ENCODE measurements at regions not wholly inside any gene's neighbourhood (a gene's known extent, or its start where the extent isn't known, plus 50 kb on each side); places are given as distances from the start of the nearest gene placed in this dataset.
"Not testable (repeated sequence)": the region's sequence is repeated elsewhere in the genome, so short reads cannot be mapped to it uniquely, and the experiment has no call there.

DNA sequence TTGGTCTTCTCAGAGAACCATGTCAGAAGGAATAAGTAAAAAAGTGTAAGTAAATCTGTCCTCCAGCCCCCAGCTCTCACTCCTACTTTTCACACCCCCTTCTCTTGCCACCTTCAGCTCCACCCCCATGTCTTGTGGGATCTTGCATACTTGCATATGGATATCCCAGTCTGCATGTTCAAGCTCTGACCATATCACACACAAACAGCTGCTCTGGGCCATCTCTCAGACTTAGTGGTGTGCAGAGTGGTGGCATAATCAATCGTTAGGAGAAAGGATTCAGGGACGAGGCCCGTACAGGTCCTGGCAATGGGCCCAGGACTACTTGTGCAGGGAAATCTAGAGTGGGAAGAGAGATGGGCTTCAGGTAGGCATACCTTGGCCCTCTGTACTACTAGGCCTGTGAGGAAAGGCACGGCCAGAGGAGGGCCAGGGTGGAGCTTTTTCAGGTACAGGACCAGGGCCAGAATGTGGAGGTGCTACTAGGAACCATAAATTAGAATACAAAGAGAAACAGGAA is 112.0 kb upstream of the SGK1 start:
- no peak for DNase-seq (ENCODE audit: low read depth)

DNA sequence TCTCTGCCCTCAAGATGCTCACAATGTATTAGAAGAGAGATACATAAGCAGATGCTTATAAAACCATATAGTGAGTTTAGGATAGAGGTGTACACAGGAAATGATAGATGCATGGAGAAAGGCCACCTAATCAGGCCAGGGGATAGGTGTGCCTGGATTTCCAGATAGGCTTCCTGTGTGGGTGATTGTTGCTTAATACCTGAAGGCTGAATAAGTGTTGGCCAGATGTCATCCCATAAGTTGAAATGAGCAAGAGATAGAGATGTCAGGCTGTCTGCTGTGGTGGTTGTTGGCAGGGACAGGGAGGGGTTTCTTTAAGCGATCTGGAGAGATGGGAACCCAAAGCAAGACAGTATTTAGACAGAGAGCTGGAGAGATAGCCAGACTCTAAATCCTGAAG is 109.8 kb upstream of the SGK1 start:
- no peak for DNase-seq (ENCODE audit: low read depth)

DNA sequence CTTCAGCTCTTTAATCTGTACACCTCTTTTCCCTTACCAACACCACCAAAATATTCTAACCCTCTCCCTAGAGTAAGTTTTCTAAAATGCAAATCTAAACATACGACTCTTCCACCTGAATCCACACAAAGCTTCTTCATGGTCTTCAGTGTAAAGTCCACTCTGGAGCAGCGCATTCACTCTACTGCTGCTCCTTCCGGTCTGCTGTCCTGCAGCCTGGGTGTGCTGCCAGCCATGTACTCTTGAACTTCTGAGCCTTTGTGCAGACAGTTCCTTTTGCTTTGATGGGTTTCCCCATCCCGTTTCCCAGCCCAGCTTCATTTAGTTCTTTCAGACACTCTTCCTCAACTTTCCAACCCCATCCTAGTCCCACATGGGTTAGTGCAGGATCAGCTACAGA is 108.7 kb upstream of the SGK1 start:
- DNase-seq (ENCODE audit: low read depth): no peak

DNA sequence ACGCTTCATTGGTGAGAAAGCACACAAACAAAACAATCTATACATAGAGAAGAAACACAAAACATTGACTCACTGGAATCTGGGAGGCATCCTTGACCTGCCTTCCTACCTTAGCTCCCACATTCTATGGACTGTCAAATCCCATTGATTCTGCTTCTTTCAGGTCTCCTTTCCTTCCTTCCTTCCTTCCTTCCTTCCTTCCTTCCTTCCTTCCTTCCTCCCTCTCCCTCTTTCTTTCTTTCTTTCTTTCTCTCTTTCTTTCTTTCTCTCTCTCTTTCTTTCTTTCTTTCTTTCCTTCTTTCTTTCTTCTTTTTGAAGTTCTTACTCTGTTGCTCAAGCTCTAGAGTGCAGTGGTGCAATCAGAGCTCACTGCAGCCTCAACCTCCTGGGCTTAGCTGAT is 108.0 kb upstream of the SGK1 start:
- not testable (repeated sequence) for DNase-seq (ENCODE audit: low read depth)

DNA sequence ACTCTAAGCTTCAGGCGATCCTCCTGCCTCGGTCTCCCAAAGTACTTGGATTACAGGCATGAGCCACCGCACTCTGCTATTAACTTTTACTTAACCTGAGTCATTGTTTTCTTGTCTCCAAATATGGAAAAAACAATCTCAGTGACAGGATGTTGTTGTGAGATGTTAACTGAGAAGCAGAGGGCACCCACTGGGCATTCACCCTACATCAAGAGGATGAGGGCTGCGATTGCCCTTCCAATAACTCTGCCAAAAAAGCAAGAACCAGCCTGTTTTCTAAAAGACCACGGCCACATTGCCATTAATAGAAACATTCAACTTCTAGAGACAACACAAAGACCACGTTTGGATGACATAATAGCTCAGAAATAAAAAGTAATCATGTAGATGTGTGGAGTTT is 107.6 kb upstream of the SGK1 start:
- DNase-seq (ENCODE audit: low read depth): no peak

DNA sequence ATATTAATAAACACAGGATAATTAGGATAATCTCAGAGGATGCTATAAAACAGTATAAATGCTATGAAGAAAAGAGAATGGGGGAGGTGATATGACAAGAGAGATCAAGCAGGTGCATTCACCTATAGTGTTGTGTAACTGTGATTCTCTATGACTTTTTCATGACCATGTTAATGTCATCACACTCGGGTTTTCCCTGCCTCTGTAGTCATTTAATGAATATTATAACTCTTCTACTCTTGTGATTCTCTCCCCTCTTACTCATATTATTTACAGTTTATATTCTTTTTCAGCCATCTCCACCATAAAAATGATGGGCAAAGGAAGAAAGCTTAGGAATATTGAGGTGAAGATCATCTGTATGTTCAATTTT is 106.9 kb upstream of the SGK1 start:
- DNase-seq (ENCODE audit: low read depth): no peak

DNA sequence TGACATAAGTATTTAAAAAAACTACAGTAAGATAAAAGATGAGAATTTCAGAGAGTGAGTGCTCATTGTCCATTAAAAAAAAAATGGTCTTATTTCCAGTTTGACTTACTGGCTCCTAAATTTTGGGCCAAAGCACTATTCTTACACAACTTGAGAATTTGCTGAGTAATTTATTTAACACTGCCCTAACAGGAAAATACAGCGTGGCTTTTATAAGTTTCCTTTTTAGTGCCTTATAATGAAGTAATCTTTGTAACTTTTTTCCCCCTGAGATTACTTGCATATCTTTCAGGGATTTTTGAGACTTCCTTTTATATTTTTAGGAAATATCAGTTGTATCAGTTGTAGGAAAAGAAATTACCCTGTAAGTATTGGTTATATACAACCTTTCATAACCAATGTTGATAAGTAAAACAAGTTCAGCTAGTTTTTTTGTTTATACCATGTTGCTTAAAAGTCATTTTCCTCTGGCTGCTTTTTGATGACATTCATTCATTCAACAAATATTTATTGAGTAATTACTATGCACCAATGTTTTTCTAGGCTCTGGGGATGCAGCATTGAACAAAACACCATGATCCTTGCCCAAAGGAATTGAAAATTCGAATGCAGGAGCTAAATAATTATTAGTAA is 106.4 kb upstream of the SGK1 start:
- DNase-seq (ENCODE audit: low read depth): no peak

DNA sequence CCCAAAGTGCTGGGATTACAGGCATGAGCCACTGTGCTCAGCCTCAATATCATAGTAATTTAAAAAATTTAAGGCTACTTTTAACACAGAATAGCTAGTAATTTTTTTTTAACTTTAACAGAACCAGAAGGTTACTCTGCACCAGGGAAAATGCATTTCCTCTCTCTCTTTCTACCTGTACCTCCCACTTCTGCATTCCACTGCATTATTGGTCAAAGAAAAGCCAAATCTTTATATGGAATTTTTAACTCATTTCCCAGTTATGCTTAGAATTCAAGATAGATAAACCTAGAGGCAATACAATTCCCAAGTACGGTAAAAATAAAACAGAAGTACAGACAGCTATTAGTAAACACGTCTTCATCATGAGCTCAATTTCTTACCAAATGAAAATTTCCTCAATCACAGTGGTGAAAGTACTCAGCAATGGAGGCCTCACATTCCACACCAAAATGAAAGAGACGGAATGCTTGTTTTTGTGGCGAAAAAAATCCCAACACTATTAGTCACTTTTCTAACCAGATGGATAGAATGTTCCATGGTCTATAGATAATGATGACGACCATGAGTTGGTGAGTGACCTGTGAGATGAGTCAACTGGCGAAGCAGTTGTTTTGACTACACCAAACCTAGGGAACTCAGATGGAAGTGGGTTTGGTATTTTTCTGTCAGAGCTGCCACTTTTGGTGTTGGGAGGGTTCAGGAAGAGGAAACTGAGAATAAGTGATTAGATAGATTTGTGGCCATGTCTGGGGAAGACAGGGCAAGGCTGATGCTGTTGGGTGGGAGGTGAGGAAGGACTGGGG is 104.7 kb upstream of the SGK1 start:
- DNase-seq (ENCODE audit: low read depth): no peak

DNA sequence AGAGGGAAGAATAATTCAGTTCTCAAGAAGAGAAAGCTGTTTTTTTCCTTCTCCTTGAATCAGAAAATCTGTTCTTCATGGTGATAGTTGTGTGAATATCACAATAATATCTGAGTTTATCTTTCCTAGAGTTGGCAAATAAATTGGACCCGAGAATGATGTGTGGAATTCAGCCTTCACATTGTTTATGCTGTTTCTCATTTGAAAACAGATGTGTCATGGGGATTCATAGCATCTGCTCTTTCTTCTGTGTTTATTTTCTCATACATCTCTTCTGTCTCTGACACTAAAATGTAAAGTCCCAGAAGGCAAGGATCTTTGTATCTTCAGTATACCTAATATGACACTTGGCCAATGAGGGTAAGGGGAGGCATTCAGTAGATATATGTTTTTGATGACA is 103.6 kb upstream of the SGK1 start:
- no peak for DNase-seq (ENCODE audit: low read depth)

DNA sequence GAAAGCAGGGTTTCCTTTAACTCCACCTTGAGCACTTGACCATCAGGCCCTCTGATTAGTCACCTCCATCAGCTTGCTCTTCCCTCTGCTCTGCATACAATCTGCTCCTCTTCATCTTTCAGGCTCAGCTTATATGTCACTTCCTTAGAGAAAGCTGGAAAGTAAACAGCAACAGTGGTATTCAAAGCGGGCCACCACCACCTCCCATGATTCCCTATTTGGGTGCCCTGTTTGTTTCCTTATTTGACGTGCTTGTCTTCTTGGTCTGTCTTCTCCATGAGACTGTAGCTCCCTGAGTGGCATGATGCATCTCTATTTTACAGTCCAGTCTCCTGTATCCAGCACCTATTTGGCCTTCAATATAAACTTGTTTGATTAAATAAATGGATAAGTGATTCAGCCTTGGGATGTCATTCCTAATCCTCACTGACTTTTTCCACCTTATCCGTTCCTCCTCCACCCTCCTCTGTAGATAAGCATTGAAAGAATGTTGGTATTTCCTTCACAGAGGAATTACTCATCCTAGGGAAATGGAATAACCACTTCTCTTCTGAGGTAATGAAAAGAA is 102.8 kb upstream of the SGK1 start:
- no peak for DNase-seq (ENCODE audit: low read depth)

DNA sequence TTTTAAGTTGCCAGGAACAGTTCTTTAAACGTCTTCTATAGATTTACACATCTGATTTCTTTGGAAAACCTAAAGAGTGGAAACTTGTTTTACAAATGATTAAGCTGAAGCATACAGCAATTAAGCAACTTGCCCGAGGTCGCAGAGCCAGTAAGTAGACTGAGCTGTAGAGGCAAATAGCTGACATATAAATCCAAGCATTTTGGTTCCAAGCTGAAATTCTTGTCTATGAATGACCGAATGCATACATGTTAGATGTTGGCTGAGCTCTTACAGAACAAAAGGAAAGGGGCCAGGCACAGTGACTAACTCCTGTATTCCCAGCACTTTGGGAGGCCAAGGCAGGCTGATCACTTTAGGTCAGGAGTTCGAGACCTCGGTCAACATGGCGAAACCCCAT is 101.8 kb upstream of the SGK1 start:
- DNase-seq (ENCODE audit: low read depth): no peak

DNA sequence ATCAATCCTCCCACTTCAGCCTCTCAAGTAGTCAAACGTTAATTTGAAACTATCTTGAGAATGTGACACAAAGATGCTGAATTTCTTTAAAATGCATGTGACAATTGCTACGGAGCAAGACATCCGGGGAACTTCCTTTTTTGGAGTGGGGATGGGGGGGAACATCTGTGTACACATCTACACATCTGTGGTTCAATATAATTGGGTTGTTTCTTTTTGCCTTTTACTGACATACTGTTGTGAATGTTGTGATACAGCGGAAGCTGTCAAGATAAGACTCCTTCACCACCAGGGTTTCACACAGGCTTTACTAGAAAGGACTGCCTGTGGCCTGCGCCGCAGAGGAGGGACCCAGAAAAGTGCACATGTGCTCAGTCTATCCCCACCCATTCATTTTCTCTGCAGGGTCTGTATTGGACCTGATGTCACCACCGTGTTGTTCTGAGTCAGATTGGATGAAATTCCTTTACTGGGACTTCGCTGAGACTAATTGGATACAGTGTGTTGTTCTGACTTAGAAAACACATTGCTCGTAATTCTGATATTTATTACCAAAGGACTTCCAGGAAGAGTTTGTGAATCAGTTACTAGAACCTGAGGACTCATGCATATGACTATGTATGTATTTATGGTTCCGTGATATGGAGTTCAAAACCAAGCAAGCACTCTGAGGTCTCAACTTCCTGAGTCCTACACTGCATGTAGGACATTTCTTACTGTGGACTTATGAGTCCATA is 98.7 kb upstream of the SGK1 start:
- DNase-seq (ENCODE audit: low read depth): no peak

DNA sequence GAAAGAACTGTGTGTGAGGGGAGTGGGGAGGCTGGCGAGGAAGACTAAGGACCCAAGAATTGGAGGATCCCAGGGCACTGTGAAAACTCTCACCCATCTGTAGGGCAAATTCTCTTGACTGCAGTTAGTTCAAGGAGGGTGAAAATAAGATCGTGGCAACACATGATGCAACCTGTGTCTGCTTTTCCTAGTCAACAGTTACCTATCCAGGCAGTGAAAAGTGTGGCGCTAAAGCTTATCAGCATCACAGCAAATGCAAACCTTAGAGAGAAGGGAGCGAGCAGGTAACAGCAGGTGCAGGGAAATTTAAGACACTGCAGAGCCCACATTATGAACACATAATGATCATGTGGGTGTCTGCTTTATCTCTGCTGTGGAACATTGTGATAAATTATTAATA is 97.7 kb upstream of the SGK1 start:
- DNase-seq (ENCODE audit: low read depth): no peak

DNA sequence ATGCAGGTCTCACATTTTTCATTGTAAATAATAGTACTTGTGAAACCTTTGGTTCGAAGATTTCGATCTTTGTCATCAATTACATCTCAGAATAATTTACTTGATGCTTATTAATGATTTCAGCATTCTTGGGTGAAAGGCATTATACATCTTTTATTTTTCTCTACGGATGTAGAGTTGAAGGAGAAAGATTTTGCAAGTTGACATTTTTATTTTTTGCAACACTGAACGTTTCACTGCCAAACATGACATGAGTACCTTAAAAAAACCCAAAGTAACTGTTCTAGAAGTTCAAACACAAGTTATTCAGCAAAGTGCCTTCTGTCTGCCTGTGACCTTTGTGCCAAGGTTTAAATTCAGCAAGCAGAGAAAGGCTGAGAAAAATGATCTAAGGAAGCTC is 97.3 kb upstream of the SGK1 start:
- no peak for DNase-seq (ENCODE audit: low read depth)

DNA sequence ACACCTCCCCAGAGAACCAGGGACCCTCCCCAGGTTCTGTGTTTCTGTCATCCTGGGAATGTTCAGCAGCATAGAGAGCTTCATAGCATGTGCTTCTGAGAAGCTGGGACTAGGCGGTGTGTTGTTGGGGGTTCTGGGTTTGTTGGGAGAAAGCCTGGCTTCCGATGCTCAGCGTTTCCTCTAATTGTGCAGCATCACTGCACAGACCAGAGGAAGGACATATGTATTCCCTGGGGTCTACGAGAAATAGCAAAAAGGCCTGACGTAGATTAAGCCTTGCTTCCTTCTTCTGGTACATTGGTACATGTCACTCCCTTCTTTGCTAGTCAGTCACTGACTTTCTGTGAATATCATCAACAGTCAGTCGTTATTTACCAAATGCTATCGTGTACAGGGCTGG is 96.9 kb upstream of the SGK1 start:
- DNase-seq (ENCODE audit: low read depth): no peak

DNA sequence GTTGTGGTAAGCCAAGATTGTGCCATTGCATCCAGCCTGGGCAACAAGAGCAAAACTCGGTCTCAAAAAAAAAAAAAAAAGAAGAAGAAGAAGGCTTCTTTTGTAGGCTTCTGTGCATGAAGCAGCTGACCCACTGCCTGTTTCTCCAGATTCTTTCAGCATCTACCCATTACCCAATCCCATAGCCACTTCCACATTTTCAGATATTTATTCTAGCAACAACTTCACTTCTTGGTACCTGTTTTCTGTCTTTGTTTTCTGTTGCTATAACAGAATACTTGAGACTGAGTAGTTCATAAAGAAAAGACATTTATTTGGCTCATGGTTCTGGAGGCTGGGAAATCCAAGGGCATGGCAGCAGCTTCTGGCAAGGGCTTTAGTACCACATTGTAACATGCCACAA is 95.3 kb upstream of the SGK1 start:
- no peak for DNase-seq (ENCODE audit: low read depth)

DNA sequence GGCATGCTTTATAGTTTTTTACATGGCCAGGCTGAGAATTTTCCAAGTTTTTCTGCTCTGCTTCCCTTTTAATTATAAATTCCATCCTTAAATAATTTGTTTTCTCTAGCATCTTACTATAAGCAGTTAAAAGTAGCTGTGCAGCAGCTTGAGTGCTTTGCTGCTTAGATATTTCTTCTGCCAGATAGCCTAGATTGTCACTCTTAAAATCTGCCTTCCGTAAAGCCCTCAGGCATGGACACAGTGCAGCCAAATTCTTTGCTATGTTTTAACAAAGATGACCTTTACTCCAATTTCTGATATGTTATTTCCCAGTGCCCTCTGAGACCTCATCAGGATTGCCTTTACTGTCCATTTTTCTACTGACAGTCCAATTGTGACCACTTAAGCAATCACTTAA is 92.6 kb upstream of the SGK1 start:
- DNase-seq (ENCODE audit: low read depth): no peak

DNA sequence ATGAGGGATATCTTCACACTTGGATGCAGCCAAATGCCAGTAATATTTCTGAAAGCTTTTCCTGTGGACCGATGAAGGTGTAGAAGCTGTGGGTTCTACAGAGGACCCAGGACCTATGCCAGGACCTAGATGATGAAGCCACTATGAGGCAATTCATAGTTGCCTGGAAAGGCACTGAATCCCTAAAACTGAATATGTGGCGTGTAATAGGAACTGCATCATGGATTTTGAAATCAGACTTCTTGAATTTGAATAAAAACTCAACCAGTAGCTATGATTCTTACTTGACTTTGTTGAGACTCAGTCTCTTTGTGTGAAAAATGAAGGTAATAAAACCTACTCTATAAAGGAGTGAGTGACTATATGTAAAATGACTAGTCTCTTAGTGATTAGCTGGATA is 89.9 kb upstream of the SGK1 start:
- DNase-seq (ENCODE audit: low read depth): no peak

DNA sequence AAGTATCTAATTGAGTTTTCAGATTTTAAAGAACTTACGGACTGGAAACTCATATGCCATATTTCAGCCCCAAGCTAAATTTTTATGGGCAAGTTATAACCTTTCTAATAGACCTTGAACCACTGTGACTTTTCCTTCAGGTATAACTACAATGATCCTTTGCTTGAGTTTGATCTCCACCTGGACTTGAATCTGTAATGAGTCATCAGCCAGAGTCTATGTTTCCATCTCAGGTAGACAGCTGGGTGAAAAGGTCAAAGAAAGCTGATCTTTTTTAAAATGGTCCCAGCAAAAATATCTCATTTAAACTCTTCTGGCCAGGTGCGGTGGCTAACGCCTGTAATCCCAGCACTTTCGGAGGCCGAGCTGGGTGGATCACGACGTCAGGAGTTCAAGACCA is 88.4 kb upstream of the SGK1 start:
- DNase-seq (ENCODE audit: low read depth): no peak

DNA sequence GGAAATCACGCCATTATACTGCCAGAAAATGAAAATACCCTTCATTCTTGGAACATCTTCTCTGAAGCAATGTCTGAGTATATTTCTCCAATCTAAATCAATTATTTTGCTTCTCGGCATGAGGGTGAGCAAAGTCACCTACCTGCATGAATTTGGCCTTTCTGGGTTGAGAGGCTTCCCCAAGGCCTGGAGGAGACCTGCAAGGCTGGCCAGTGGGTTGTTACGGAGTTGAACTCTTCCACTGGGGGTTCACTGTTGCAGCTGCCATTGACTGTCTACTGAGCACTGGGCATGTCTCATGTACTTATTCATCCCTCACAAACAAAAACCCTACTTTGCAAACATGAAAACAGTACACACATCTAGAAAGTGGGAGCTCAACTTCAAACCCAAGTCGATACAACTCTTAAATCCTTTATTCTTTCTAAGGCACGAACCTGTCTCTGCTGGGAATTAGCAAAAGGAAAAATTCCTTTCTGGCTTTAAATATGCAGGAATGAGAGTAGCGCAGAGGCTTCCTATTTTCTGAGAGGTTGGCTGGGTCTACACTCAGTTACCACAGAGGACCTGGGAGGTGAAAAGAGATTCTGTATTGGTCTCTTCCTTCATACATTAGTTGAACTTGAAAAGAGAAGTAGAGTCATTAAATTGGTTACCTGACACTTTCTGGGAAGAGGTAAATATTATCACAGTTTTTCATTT is 87.6 kb upstream of the SGK1 start:
- no peak for DNase-seq (ENCODE audit: low read depth)

DNA sequence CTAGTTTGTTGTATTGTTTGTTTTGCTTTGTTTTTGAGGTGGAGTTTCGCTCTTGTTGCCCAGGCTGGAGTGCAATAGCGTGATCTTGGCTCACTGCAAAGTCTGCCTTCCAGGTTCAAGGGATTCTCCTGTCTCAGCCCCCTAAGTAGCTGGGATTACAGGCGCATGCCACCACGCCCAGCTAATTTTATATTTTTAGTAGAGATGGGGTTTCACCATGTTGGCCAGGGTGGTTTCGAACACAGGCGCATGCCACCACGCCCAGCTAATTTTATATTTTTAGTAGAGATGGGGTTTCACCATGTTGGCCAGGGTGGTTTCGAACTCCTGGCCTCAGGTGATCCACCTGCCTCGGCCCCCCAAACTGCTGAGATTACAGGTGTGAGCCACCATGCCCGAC is 85.4 kb upstream of the SGK1 start:
- DNase-seq (ENCODE audit: low read depth): not testable (repeated sequence)

DNA sequence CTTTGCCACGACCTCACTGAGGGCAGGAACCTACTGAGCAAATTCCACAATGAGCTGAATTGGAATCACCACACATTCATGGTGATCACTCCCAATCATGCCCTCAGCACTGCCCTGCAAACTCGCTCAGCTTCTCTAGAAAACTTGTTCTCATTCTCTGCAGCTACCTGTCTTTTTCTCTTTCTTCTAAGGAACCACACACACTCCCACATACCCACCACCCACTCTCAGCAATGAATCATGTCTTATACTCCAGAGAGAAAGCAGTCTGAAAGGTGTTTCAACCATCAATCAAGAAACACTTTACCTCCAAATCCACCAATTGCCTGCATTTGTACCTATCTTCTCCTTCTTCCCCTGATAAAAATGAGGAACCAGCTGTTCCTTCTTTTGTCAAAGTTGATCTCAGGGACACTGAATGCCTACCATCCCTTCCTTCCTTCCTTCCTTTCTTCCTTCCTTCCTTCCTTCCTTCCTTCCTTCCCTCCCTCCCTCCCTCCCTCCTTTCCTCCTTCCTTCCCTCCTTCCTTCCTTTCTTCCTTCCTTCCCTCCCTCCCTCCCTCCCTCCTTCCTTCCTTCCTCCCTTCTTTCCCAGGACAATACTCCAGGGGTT is 84.6 kb upstream of the SGK1 start:
- no peak for DNase-seq (ENCODE audit: low read depth)
